ENCODE measurements at regions not wholly inside any gene's neighbourhood (a gene's known extent, or its start where the extent isn't known, plus 50 kb on each side); places are given as distances from the start of the nearest gene placed in this dataset.

- H3K27me3 ChIP-seq (ENCODE audit: low read length), result no peaks in the 10 kb centered on the region
- POLR2A ChIA-PET (ENCODE audit: unreplicated experiment), result no interaction called here
- no peaks in the 10 kb centered on the region for H3F3A ChIP-seq (ENCODE audit: low read length, unreplicated experiment)
- no peaks in the 10 kb centered on the region for H3K79me2 ChIP-seq (ENCODE audit: low read length)
- no peak for TF ChIP-seq EZH2phosphoT487 (IDR thresholded peaks at IDR 0.05; ENCODE audit: borderline replicate concordance, low read length)
- intact Hi-C loops (cut with micrococcal nuclease), result no loop called here
- H4K20me1 ChIP-seq (ENCODE audit: low read length), result no peaks in the 10 kb centered on the region
- no TSS peak for BruUV-seq (replicated peaks)
- no peak overlapping the region for H3K27ac ChIP-seq (ENCODE audit: low read length)
- H2AFZ ChIP-seq (ENCODE audit: low read length), result no peak overlapping the region
- no peaks in the 10 kb centered on the region for H3K9me2 ChIP-seq (replicated peaks; ENCODE audit: low read length)
- ATAC-seq (no peak), DNase-seq (no peak)
- no peaks in the 10 kb centered on the region for H3K9me3 ChIP-seq (ENCODE audit: low read length)
- no peak overlapping the region for H3K4me2 ChIP-seq (ENCODE audit: low read length)
- H3K4me3 ChIP-seq (ENCODE audit: low read length), result no peak overlapping the region
- H3K36me3 ChIP-seq (ENCODE audit: low read depth, low read length), result no peaks in the 10 kb centered on the region
- H3K4me1 ChIP-seq (ENCODE audit: insufficient read depth, low read length), result no peaks in the 10 kb centered on the region
- no peak overlapping the region for H3K9ac ChIP-seq (ENCODE audit: low read length)
- CTCF ChIA-PET, result no interaction called here
These were observed 1130.5 kb downstream of the BRD1 start for GRCh38 chr22:48697223-48697622.

- Histone ChIP-seq H3K4me1 (ENCODE audit: insufficient read depth, low read length) (no peaks in the 10 kb centered on the region), H3K27me3 (ENCODE audit: low read length) (no peaks in the 10 kb centered on the region), H3K9me3 (ENCODE audit: low read length) (no peaks in the 10 kb centered on the region), H3K9ac (ENCODE audit: low read length) (no peak overlapping the region), H3K36me3 (ENCODE audit: low read depth, low read length) (no peaks in the 10 kb centered on the region), H3F3A (ENCODE audit: low read length, unreplicated experiment) (no peaks in the 10 kb centered on the region), H3K9me2 (replicated peaks; ENCODE audit: low read length) (no peaks in the 10 kb centered on the region), H4K20me1 (ENCODE audit: low read length) (no peaks in the 10 kb centered on the region), H3K79me2 (ENCODE audit: low read length) (no peaks in the 10 kb centered on the region), H3K4me2 (ENCODE audit: low read length) (no peak overlapping the region), H2AFZ (ENCODE audit: low read length) (no peak overlapping the region), H3K27ac (ENCODE audit: low read length) (no peak overlapping the region), H3K4me3 (ENCODE audit: low read length) (no peak overlapping the region)
- ATAC-seq (no peak), DNase-seq (no peak)
- CTCF ChIA-PET, result no interaction called here
- no peak for TF ChIP-seq CTCF (conservative IDR thresholded peaks at IDR 0.05; ENCODE audit: low read depth, low read length)
- no peak for TF ChIP-seq EZH2 (IDR thresholded peaks at IDR 0.05; ENCODE audit: low read length, unreplicated experiment)
- no peak for TF ChIP-seq EZH2phosphoT487 (IDR thresholded peaks at IDR 0.05; ENCODE audit: borderline replicate concordance, low read length)
- POLR2A ChIA-PET (ENCODE audit: unreplicated experiment), result no interaction called here
- BruUV-seq (replicated peaks), result no TSS peak
- intact Hi-C loops (cut with micrococcal nuclease), result no loop called here
These were observed 1131.3 kb downstream of the BRD1 start for GRCh38 chr22:48696371-48696770.

DNA sequence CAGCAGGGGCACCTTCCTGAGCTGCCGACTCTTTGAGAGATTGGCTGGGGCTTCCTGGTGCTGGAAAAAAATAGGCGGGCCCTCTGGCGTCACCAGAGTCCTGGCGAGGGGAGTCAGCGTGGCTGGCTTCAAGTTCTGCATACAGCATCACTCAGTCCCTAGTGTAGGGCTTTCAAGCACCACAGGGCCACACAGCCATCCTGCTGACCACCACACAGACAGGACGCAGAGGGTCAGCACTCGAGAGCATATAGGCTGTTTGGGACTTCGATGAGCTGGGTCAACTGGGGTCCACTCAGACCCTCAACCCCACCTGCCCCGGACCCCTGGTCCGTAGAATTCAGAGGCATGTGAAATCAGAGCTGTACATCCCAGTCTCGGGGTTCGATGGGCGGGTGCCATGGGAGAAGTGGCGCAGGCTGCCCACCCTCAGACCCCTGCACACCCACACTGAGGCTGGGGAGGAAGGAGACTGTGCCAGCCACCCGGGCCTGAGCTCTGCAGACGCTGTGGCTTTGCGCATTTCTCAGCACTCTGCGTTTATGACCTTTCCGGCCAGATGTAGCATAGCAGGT, 1131.9 kb downstream of the BRD1 start:
- ChIA-PET CTCF (no interaction called here), POLR2A (ENCODE audit: unreplicated experiment) (no interaction called here)
- Histone ChIP-seq H3K4me2 (ENCODE audit: low read length) (no peak overlapping the region), H3K4me1 (ENCODE audit: insufficient read depth, low read length) (no peaks in the 10 kb centered on the region), H3K79me2 (ENCODE audit: low read length) (no peaks in the 10 kb centered on the region), H4K20me1 (ENCODE audit: low read length) (no peaks in the 10 kb centered on the region), H3K9me2 (replicated peaks; ENCODE audit: low read length) (no peaks in the 10 kb centered on the region), H3K4me3 (ENCODE audit: low read length) (no peak overlapping the region), H3K27ac (ENCODE audit: low read length) (no peak overlapping the region), H3K9ac (ENCODE audit: low read length) (no peak overlapping the region), H3K27me3 (ENCODE audit: low read length) (no peaks in the 10 kb centered on the region), H3K9me3 (ENCODE audit: low read length) (no peaks in the 10 kb centered on the region), H2AFZ (ENCODE audit: low read length) (no peak overlapping the region), H3F3A (ENCODE audit: low read length, unreplicated experiment) (no peaks in the 10 kb centered on the region), H3K36me3 (ENCODE audit: low read depth, low read length) (no peaks in the 10 kb centered on the region)
- no peak for ATAC-seq
- intact Hi-C loops (cut with micrococcal nuclease), result no loop called here
- no peak for TF ChIP-seq EZH2phosphoT487 (IDR thresholded peaks at IDR 0.05; ENCODE audit: borderline replicate concordance, low read length)
- TF ChIP-seq CTCF (conservative IDR thresholded peaks at IDR 0.05; ENCODE audit: low read depth, low read length), result no peak
- TF ChIP-seq EZH2 (IDR thresholded peaks at IDR 0.05; ENCODE audit: low read length, unreplicated experiment), result no peak
- no peak for DNase-seq
- no TSS peak for BruUV-seq (replicated peaks)

Data from PC-3 (cell line).